GM18517 (cell line): ENCODE measurements at regions not wholly inside any gene's neighbourhood (a gene's known extent, or its start where the extent isn't known, plus 50 kb on each side); places are given as distances from the start of the nearest gene placed in this dataset.

Experiments
- ATAC-seq: cut with Tn5 transposase; IDR thresholded peaks from one replicate; pipeline ENCODE4 v1.9.1; 2021; ENCODE audit warnings: mild to moderate bottlenecking, moderate library complexity; ENCODE audit not compliant: unreplicated experiment

DNA sequence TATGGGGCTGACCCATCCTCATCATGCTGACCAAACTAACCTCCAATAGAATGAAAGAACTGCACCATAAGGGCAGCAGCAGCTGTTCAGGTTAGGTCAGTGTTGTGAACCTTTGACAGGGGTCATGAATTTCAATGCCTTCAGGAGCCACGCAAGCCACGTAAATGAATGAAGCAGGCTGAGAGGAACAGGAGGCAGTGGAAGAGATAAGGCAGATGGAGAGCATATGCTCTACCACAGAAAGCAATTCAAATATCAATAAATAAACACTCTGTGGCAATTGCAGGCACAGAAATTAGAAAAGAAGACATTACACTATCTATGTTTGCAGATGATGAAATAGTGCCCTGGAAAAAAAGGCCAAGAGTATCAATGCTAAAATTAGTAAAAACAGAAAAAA lies 56.3 kb downstream of the SCG2 start:
- no peak for ATAC-seq
